Neural cell (in vitro differentiated cells): ENCODE measurements at regions not wholly inside any gene's neighbourhood (a gene's known extent, or its start where the extent isn't known, plus 50 kb on each side); places are given as distances from the start of the nearest gene placed in this dataset.

Experiments
- H2AFZ ChIP-seq: fragments of 200-600, 300-800 bp; sonication (generic), shearing (Covaris generic); 2 replicates; pipeline ENCODE4 v1.6.0; 2014; ENCODE audit warnings: low read depth, mild to moderate bottlenecking, antibody characterized with exemption, low read length, moderate library complexity
- H3F3A ChIP-seq: fragments of 200-600 bp; shearing (Covaris generic); 2 replicates; pipeline ENCODE4 v1.6.1; 2016; ENCODE audit warnings: mild to moderate bottlenecking, moderate library complexity, mixed read lengths, antibody characterized with exemption, low read length; ENCODE audit not compliant: insufficient read depth, poor library complexity, severe bottlenecking
- H3K27ac ChIP-seq: fragments of 200-600, 300-800 bp; sonication (generic), shearing (Covaris generic); 2 replicates; pipeline ENCODE4 v1.5.1; 2014; ENCODE audit warnings: mild to moderate bottlenecking, low read length, moderate library complexity
- H3K27me3 ChIP-seq: fragments of 300-800, 200-600 bp; sonication (generic), shearing (Covaris generic); 2 replicates; pipeline ENCODE4 v1.6.0; 2014; ENCODE audit warnings: mild to moderate bottlenecking, low read depth, low read length, moderate library complexity; ENCODE audit not compliant: insufficient read depth
- H3K36me3 ChIP-seq: fragments of 300-800, 200-600 bp; sonication (generic), shearing (Covaris generic); 2 replicates; pipeline ENCODE4 v1.5.1; 2014; ENCODE audit warnings: mild to moderate bottlenecking, antibody characterized with exemption, low read length, moderate library complexity; ENCODE audit not compliant: insufficient read depth
- H3K4me2 ChIP-seq: fragments of 300-800, 200-600 bp; sonication (generic), shearing (Covaris generic); 2 replicates; pipeline ENCODE4 v1.6.0; 2014; ENCODE audit warnings: mild to moderate bottlenecking, low read length
- H3K4me3 ChIP-seq: fragments of 300-800, 200-600 bp; sonication (generic), shearing (Covaris generic); 2 replicates; pipeline ENCODE4 v1.5.1; 2014; ENCODE audit warnings: mild to moderate bottlenecking, low read length, moderate library complexity
- H3K79me2 ChIP-seq: fragments of 200-600 bp; shearing (Covaris generic); replicated peaks from 2 replicates; pipeline ENCODE4 v1.6.0; 2014; ENCODE audit warnings: mild to moderate bottlenecking, low read length, moderate library complexity; ENCODE audit not compliant: insufficient read depth
- H3K9ac ChIP-seq: fragments of 300-800, 200-600 bp; sonication (generic), shearing (Covaris generic); 2 replicates; pipeline ENCODE4 v1.6.1; 2016; ENCODE audit warnings: mild to moderate bottlenecking, low read length, mixed read lengths
- H3K9me2 ChIP-seq: fragments of 200-600 bp; shearing (Covaris generic); 2 replicates; pipeline ENCODE4 v1.6.1; 2016; ENCODE audit warnings: mild to moderate bottlenecking, low read length, mixed read lengths; ENCODE audit not compliant: insufficient read depth
- H3K9me3 ChIP-seq: fragments of 200-600, 300-800 bp; sonication (generic), shearing (Covaris generic); 2 replicates; pipeline ENCODE4 v1.6.1; 2016; ENCODE audit warnings: mild to moderate bottlenecking, mixed run types, low read length, moderate library complexity, mixed read lengths
- H4K20me1 ChIP-seq: fragments of 200-600 bp; shearing (Covaris generic); 2 replicates; pipeline ENCODE4 v1.6.1; 2016; ENCODE audit warnings: mild to moderate bottlenecking, mixed run types; ENCODE audit not compliant: insufficient read depth
- CTCF ChIP-seq: fragments of 450-650 bp; IDR thresholded peaks from 2 replicates; pipeline ENCODE4 v1.5.1; 2014; ENCODE audit warnings: antibody characterized with exemption, mild to moderate bottlenecking, moderate library complexity; ENCODE audit not compliant: poor library complexity, severe bottlenecking
- EP300 ChIP-seq: fragments of 450-650 bp; conservative IDR thresholded peaks from 2 replicates; pipeline ENCODE4 v1.6.1; 2014; ENCODE audit warnings: antibody characterized with exemption, mild to moderate bottlenecking, moderate library complexity; ENCODE audit not compliant: poor library complexity, severe bottlenecking
- EZH2 ChIP-seq: fragments of 200-600, 300-800 bp; shearing (Covaris generic), sonication (generic); IDR thresholded peaks from 2 replicates; pipeline ENCODE4 v1.6.1; 2014; ENCODE audit warnings: antibody characterized with exemption, low read length, borderline replicate concordance, mild to moderate bottlenecking; ENCODE audit not compliant: insufficient read depth, poor library complexity, severe bottlenecking
- MXI1 ChIP-seq: fragments of 450-650 bp; conservative IDR thresholded peaks from 2 replicates; pipeline ENCODE4 v1.6.1; 2014; ENCODE audit warnings: antibody characterized with exemption, mild to moderate bottlenecking; ENCODE audit not compliant: poor library complexity, severe bottlenecking
- RAD21 ChIP-seq: fragments of 450-650 bp; conservative IDR thresholded peaks from 2 replicates; pipeline ENCODE4 v1.6.1; 2014; ENCODE audit warnings: antibody characterized with exemption, mild to moderate bottlenecking, moderate library complexity
- REST ChIP-seq: IDR thresholded peaks from 2 replicates; pipeline ENCODE4 v1.6.1; 2012; ENCODE audit warnings: borderline replicate concordance
- SMC3 ChIP-seq: fragments of 450-650 bp; conservative IDR thresholded peaks from 2 replicates; pipeline ENCODE4 v1.6.1; 2014; ENCODE audit warnings: antibody characterized with exemption, mild to moderate bottlenecking, moderate library complexity; ENCODE audit not compliant: poor library complexity

GRCh38 chr6:22513667-22514066 is 55.7 kb upstream of the HDGFL1 start:
- H3K9ac ChIP-seq = no peak overlapping the region
- H4K20me1 ChIP-seq = no peaks in the 10 kb centered on the region
- H3K36me3 ChIP-seq = no peaks in the 10 kb centered on the region
- H3F3A ChIP-seq = no peaks in the 10 kb centered on the region
- no peak overlapping the region for H3K4me2 ChIP-seq
- no peaks in the 10 kb centered on the region for H3K79me2 ChIP-seq
- no peak overlapping the region for H3K4me3 ChIP-seq
- H3K27ac ChIP-seq = peak overlapping the region; percentile 6
- no peaks in the 10 kb centered on the region for H3K27me3 ChIP-seq
- TF ChIP-seq SMC3 (peak; percentile 12), EZH2 (no peak), RAD21 (no peak)
- no peaks in the 10 kb centered on the region for H3K9me2 ChIP-seq
- no peaks in the 10 kb centered on the region for H3K9me3 ChIP-seq
- no peak overlapping the region for H2AFZ ChIP-seq

- Histone ChIP-seq H2AFZ (no peak overlapping the region), H3K9ac (no peak overlapping the region), H3K27me3 (no peaks in the 10 kb centered on the region), H3K9me3 (no peaks in the 10 kb centered on the region), H3K36me3 (no peaks in the 10 kb centered on the region), H3K27ac (no peak overlapping the region), H4K20me1 (no peaks in the 10 kb centered on the region), H3F3A (no peaks in the 10 kb centered on the region), H3K4me3 (no peak overlapping the region), H3K79me2 (no peaks in the 10 kb centered on the region), H3K9me2 (no peaks in the 10 kb centered on the region), H3K4me2 (no peak overlapping the region)
- TF ChIP-seq MXI1 = no peak
- no peak for TF ChIP-seq CTCF
- TF ChIP-seq EP300 = no peak
- TF ChIP-seq RAD21 = no peak
- TF ChIP-seq EZH2 = no peak
- no peak for TF ChIP-seq REST
These were observed 50.1 kb upstream of the HDGFL1 start for GRCh38 chr6:22519237-22519636.
